HepG2 (cell line): ENCODE measurements at regions not wholly inside any gene's neighbourhood (a gene's known extent, or its start where the extent isn't known, plus 50 kb on each side); places are given as distances from the start of the nearest gene placed in this dataset.

Experiments used
- AFF4 ChIP-seq: sonication (generic); formaldehyde crosslinking; IDR thresholded peaks from 2 replicates; pipeline ENCODE4 v1.4.0; 2020; ENCODE audit warnings: missing genetic modification reagents
- ARID3A ChIP-seq: IDR thresholded peaks from 2 replicates; pipeline ENCODE4 v1.6.1; 2012; ENCODE audit warnings: low read depth, low read length, improper control_type of control experiment
- BATF2 ChIP-seq: sonication (generic); formaldehyde crosslinking; IDR thresholded peaks from 2 replicates; pipeline ENCODE4 v1.8.0; 2022; ENCODE audit warnings: mild to moderate bottlenecking, missing genetic modification reagents, moderate library complexity
- JDP2 ChIP-seq: sonication (generic); formaldehyde crosslinking; IDR thresholded peaks from 2 replicates; pipeline ENCODE4 v1.8.1; 2022; ENCODE audit warnings: missing genetic modification reagents, borderline replicate concordance
- MEIS2 ChIP-seq: sonication (generic); formaldehyde crosslinking; IDR thresholded peaks from 2 replicates; pipeline ENCODE4 v1.9.0; 2021; ENCODE audit warnings: mild to moderate bottlenecking, missing genetic modification reagents
- POLR2A ChIP-seq, 2 experiments: IDR thresholded peaks; 2 replicates each; pipeline ENCODE4 v1.6.1; 2011; ENCODE audit warnings: low read depth in 2 of 2, low read length in 2 of 2, mild to moderate bottlenecking in 1 of 2, moderate library complexity in 1 of 2; ENCODE audit not compliant: insufficient read depth in 1 of 2
- SKI ChIP-seq: fragments of 450-650 bp; IDR thresholded peaks from one replicate; pipeline ENCODE4 v1.6.1; 2018; ENCODE audit warnings: mild to moderate bottlenecking; ENCODE audit not compliant: partially characterized antibody
- ZBTB40 ChIP-seq, 2 experiments: fragments of 450-650 bp in 1 of 2; sonication (generic) in 1 of 2; formaldehyde crosslinking in 1 of 2; IDR thresholded peaks; 2 replicates each; pipeline versions ENCODE4 v1.6.1 to v1.8.0; 2016 to 2022; ENCODE audit warnings: antibody characterized with exemption in 1 of 2, mild to moderate bottlenecking in 1 of 2, missing genetic modification reagents in 1 of 2
- ZNF280B ChIP-seq: sonication (generic); formaldehyde crosslinking; IDR thresholded peaks from 2 replicates; pipeline ENCODE4 v1.5.0; 2020; ENCODE audit warnings: missing genetic modification reagents, mild to moderate bottlenecking, borderline replicate concordance
- ZNF761 ChIP-seq: sonication (generic); formaldehyde crosslinking; conservative IDR thresholded peaks from 2 replicates; pipeline ENCODE4 v1.4.0; 2020; ENCODE audit warnings: mild to moderate bottlenecking, missing genetic modification reagents
- ZNF816 ChIP-seq: sonication (generic); formaldehyde crosslinking; IDR thresholded peaks from 2 replicates; pipeline ENCODE4 v1.8.0; 2022; ENCODE audit warnings: missing genetic modification reagents, mild to moderate bottlenecking, borderline replicate concordance

- TF ChIP-seq AFF4 (CRISPR knock-in tag) (no peak), ZNF280B (CRISPR knock-in tag) (no peak), POLR2A (IDR thresholded peaks at IDR 0.05; ENCODE audit: insufficient read depth in 1 of 2, low read depth in 2 of 2, low read length in 2 of 2) (no peak), ARID3A (no peak), BATF2 (CRISPR knock-in tag) (no peak), ZNF816 (CRISPR knock-in tag) (no peak), ZBTB40 (IDR thresholded peaks at IDR 0.05) (no peak), ZBTB40 (CRISPR knock-in tag; IDR thresholded peaks at IDR 0.05) (no peak), SKI (no peak), ZNF761 (no peak), JDP2 (CRISPR knock-in tag) (no peak), MEIS2 (CRISPR knock-in tag) (no peak)
Observed at GRCh38 chr1:222346955-222347354, 200.9 kb downstream of the HHIPL2 start (continued).
